T-cell (primary cell): ENCODE measurements at regions not wholly inside any gene's neighbourhood (a gene's known extent, or its start where the extent isn't known, plus 50 kb on each side); places are given as distances from the start of the nearest gene placed in this dataset.

ENCODE experiments used
- ATAC-seq, 4 experiments: fragments of 200-7000 bp in 3 of 4; fragments of 150-1000 bp in 1 of 4; cut with Tn5 transposase; replicated peaks in 1 of 4; 1 replicate in 3 of 4; 2 replicates in 1 of 4; pipeline ENCODE4 v1.10.0; 2021; ENCODE audit warnings: moderate library complexity in 3 of 4, mild to moderate bottlenecking in 2 of 4, moderate number of reproducible peaks in 1 of 4
- CTCF ChIA-PET, 2 donors: fragments of 300-600 bp; sonication (Branson Sonifier 250); formaldehyde crosslinking; loops; one replicate each; lab custom pipeline; 2022; ENCODE audit warnings: antibody characterized with exemption in 2 of 2; lab: Charles Lee
- POLR2A ChIA-PET, 2 donors: fragments of 300-600 bp; sonication (Branson Sonifier 250); formaldehyde crosslinking; loops; one replicate each; lab custom pipeline; 2022; ENCODE audit warnings: antibody characterized with exemption in 2 of 2; lab: Charles Lee
- DNase-seq, 35 experiments: peaks; one replicate each; pipeline versions ENCODE4 v3.0.0 to v3.0.0-alpha.2; 2013 to 2023
- H3K27ac ChIP-seq: one replicate; pipeline ENCODE4 v1.5.1; 2013; ENCODE audit warnings: low read length
- H3K27me3 ChIP-seq, 2 experiments: replicated peaks in 1 of 2; 1 replicate in 1 of 2; 2 replicates in 1 of 2; pipeline versions ENCODE4 v1.6.1 to v1.7.0; 2013; ENCODE audit warnings: low read length in 1 of 2, mixed read lengths in 1 of 2; ENCODE audit not compliant: control insufficient read depth in 2 of 2, insufficient read depth in 2 of 2; ENCODE audit errors: extremely low read depth in 1 of 2
- H3K36me3 ChIP-seq, 2 donors: 1 replicate in 1 of 2; 2 replicates in 1 of 2; pipeline versions ENCODE4 v1.6.1 to v1.7.0; 2013; ENCODE audit warnings: low read length in 1 of 2; ENCODE audit not compliant: control insufficient read depth in 2 of 2, insufficient read depth in 1 of 2; ENCODE audit errors: extremely low read depth in 1 of 2
- H3K4me1 ChIP-seq, 2 experiments: 1 replicate in 1 of 2; 2 replicates in 1 of 2; pipeline versions ENCODE4 v1.6.1 to v1.7.0; 2013; ENCODE audit warnings: low read length in 2 of 2, mixed read lengths in 1 of 2; ENCODE audit not compliant: insufficient read depth in 2 of 2, control insufficient read depth in 1 of 2; ENCODE audit errors: extremely low read depth in 1 of 2
- H3K4me3 ChIP-seq, 2 donors: 1 replicate in 1 of 2; 2 replicates in 1 of 2; pipeline versions ENCODE4 v1.5.1 to v1.7.0; 2013; ENCODE audit warnings: mild to moderate bottlenecking in 2 of 2, low read length in 1 of 2, moderate library complexity in 1 of 2; ENCODE audit not compliant: control insufficient read depth in 1 of 2; ENCODE audit errors: extremely low read depth in 1 of 2
- H3K9me3 ChIP-seq: 2 replicates; pipeline ENCODE4 v1.7.0; 2013
- H3K27ac Mint-ChIP-seq, 2 donors: one replicate each; pipeline ENCODE4 v1.8.0; 2020 to 2021; ENCODE audit warnings: mild to moderate bottlenecking in 2 of 2, mixed read lengths in 2 of 2
- H3K27me3 Mint-ChIP-seq, 2 donors: one replicate each; pipeline ENCODE4 v1.8.0; 2021 to 2022; ENCODE audit warnings: mixed read lengths in 2 of 2
- H3K36me3 Mint-ChIP-seq: one replicate; pipeline ENCODE4 v1.8.0; 2021; ENCODE audit warnings: mixed read lengths
- H3K4me1 Mint-ChIP-seq, 3 donors: one replicate each; pipeline ENCODE4 v1.8.0; 2020 to 2022; ENCODE audit warnings: mixed read lengths in 3 of 3, mild to moderate bottlenecking in 1 of 3
- H3K4me3 Mint-ChIP-seq, 3 donors: one replicate each; pipeline ENCODE4 v1.8.0; 2020 to 2022; ENCODE audit warnings: mild to moderate bottlenecking in 3 of 3, mixed read lengths in 3 of 3, moderate library complexity in 3 of 3
- H3K9me3 Mint-ChIP-seq, 3 donors: one replicate each; pipeline ENCODE4 v1.8.0; 2020 to 2022; ENCODE audit warnings: mixed read lengths in 3 of 3
- WGBS: methylation state at CpG from one replicate; pipeline ENCODE4 v1.1.5; 2013; ENCODE audit warnings: missing lambda C conversion rate; ENCODE audit not compliant: insufficient coverage; 5-methylcytosine and 5-hydroxymethylcytosine counted together

- H3K27me3 Mint-ChIP-seq = peaks cover 0 to 5% of the 10 kb centered on the region in 2 donors
- H3K4me1 Mint-ChIP-seq = no peaks in the 10 kb centered on the region
- WGBS = 81% methylated on average over 3 of the region's 4 CpGs
Measured at GRCh38 chr6:71048320-71049164, 91.7 kb upstream of the B3GAT2 start.

GRCh38 chr6:71049198-71049770, 92.4 kb upstream of the B3GAT2 start:
- no peak for DNase-seq
- no peak overlapping the region for H3K27ac ChIP-seq
- 86% methylated on average over 1 of the region's 3 CpGs for WGBS

More at GRCh38 chr6:71048320-71049164, 91.7 kb upstream of the B3GAT2 start:
- CTCF ChIA-PET = no interaction called here
- no peak overlapping the region for H3K4me3 Mint-ChIP-seq
- H3K36me3 Mint-ChIP-seq = no peaks in the 10 kb centered on the region
- no peaks in the 10 kb centered on the region for H3K36me3 ChIP-seq
- DNase-seq = no peak
- no peak overlapping the region for H3K27ac Mint-ChIP-seq
- no peaks in the 10 kb centered on the region for H3K9me3 ChIP-seq
- H3K9me3 Mint-ChIP-seq = no peaks in the 10 kb centered on the region
- no peak for ATAC-seq
- POLR2A ChIA-PET = no interaction called here
- no peak overlapping the region for H3K4me3 ChIP-seq
- H3K27ac ChIP-seq = no peak overlapping the region
- H3K4me1 ChIP-seq = no peaks in the 10 kb centered on the region
- no peaks in the 10 kb centered on the region for H3K27me3 ChIP-seq

GRCh38 chr6:71053475-71053874, 96.6 kb upstream of the B3GAT2 start:
- no peak for DNase-seq

More at GRCh38 chr6:71049198-71049770, 92.4 kb upstream of the B3GAT2 start:
- Mint-ChIP-seq H3K4me3 (no peak overlapping the region), H3K27ac (no peak overlapping the region), H3K27me3 (peaks cover 0 to 2% of the 10 kb centered on the region in 2 donors), H3K4me1 (no peaks in the 10 kb centered on the region), H3K36me3 (no peaks in the 10 kb centered on the region), H3K9me3 (no peaks in the 10 kb centered on the region)
- Histone ChIP-seq H3K36me3 (no peaks in the 10 kb centered on the region), H3K4me1 (no peaks in the 10 kb centered on the region), H3K27me3 (no peaks in the 10 kb centered on the region), H3K9me3 (no peaks in the 10 kb centered on the region), H3K4me3 (no peak overlapping the region)
- POLR2A ChIA-PET = no interaction called here
- CTCF ChIA-PET = no interaction called here
- no peak for ATAC-seq

GRCh38 chr6:71056656-71057055, 99.8 kb upstream of the B3GAT2 start:
- Histone ChIP-seq H3K4me1 (no peaks in the 10 kb centered on the region), H3K27me3 (no peaks in the 10 kb centered on the region), H3K27ac (no peak overlapping the region), H3K9me3 (no peaks in the 10 kb centered on the region), H3K36me3 (no peaks in the 10 kb centered on the region), H3K4me3 (no peak overlapping the region)
- Mint-ChIP-seq H3K4me1 (no peaks in the 10 kb centered on the region), H3K4me3 (no peak overlapping the region), H3K9me3 (no peaks in the 10 kb centered on the region), H3K27ac (no peak overlapping the region), H3K36me3 (no peaks in the 10 kb centered on the region), H3K27me3 (peaks cover 0 to 6% of the 10 kb centered on the region in 2 donors)
- DNase-seq (no peak), ATAC-seq (no peak)
- CTCF ChIA-PET = no interaction called here
- no CpG with 5 or more reads among the region's 2 CpGs for WGBS
- POLR2A ChIA-PET = no interaction called here

More at GRCh38 chr6:71053475-71053874, 96.6 kb upstream of the B3GAT2 start:
- H3K4me3 ChIP-seq = no peak overlapping the region
- H3K9me3 Mint-ChIP-seq = no peaks in the 10 kb centered on the region
- no peaks in the 10 kb centered on the region for H3K36me3 ChIP-seq
- H3K4me1 ChIP-seq = no peaks in the 10 kb centered on the region
- WGBS = no CpG with 5 or more reads among the region's 4 CpGs
- H3K4me1 Mint-ChIP-seq = no peaks in the 10 kb centered on the region
- H3K27me3 ChIP-seq = no peaks in the 10 kb centered on the region
- ATAC-seq = no peak
- H3K4me3 Mint-ChIP-seq = no peak overlapping the region
- H3K9me3 ChIP-seq = no peaks in the 10 kb centered on the region
- H3K27ac ChIP-seq = no peak overlapping the region
- H3K27ac Mint-ChIP-seq = no peak overlapping the region
- no peaks in the 10 kb centered on the region for H3K36me3 Mint-ChIP-seq
- CTCF ChIA-PET = no interaction called here
- peaks cover 0 to 2% of the 10 kb centered on the region in 2 donors for H3K27me3 Mint-ChIP-seq
- POLR2A ChIA-PET = no interaction called here

- ChIA-PET CTCF (no interaction called here), POLR2A (no interaction called here)
- no peak for ATAC-seq
- Mint-ChIP-seq H3K4me3 (no peak overlapping the region), H3K9me3 (no peaks in the 10 kb centered on the region), H3K27me3 (peaks cover 4 to 10% of the 10 kb centered on the region in 2 donors), H3K27ac (no peak overlapping the region), H3K4me1 (no peaks in the 10 kb centered on the region), H3K36me3 (no peaks in the 10 kb centered on the region)
- no peaks in the 10 kb centered on the region for H3K4me1 ChIP-seq
- H3K4me3 ChIP-seq = no peak overlapping the region
- DNase-seq = no peak
- no peak overlapping the region for H3K27ac ChIP-seq
- H3K27me3 ChIP-seq = no peaks in the 10 kb centered on the region
- WGBS = no CpG with 5 or more reads among the region's 1 CpG
- no peaks in the 10 kb centered on the region for H3K36me3 ChIP-seq
- H3K9me3 ChIP-seq = no peaks in the 10 kb centered on the region
Measured at GRCh38 chr6:71066153-71066552, 109.3 kb upstream of the B3GAT2 start.

GRCh38 chr6:71067816-71068215, 111.0 kb upstream of the B3GAT2 start:
- H3K4me1 Mint-ChIP-seq = no peaks in the 10 kb centered on the region
- ATAC-seq (no peak), DNase-seq (no peak)
- H3K27ac Mint-ChIP-seq = no peak overlapping the region
- no peak overlapping the region for H3K4me3 Mint-ChIP-seq
- H3K27me3 Mint-ChIP-seq = peaks cover 3 to 5% of the 10 kb centered on the region in 2 donors
- 62% methylated on average over 3 of the region's 5 CpGs for WGBS
- no peaks in the 10 kb centered on the region for H3K36me3 Mint-ChIP-seq
- H3K9me3 ChIP-seq = no peaks in the 10 kb centered on the region
- no peaks in the 10 kb centered on the region for H3K36me3 ChIP-seq
- ChIA-PET CTCF (interaction anchor here in 1 of 2 donors (0.5 kb wide), 1 partner anchor 112 kb away, joined by 4 read pairs; no protein-coding TSS in a partner anchor), POLR2A (no interaction called here)
- H3K9me3 Mint-ChIP-seq = no peaks in the 10 kb centered on the region
- H3K27ac ChIP-seq = no peak overlapping the region
- no peak overlapping the region for H3K4me3 ChIP-seq
- H3K27me3 ChIP-seq = no peaks in the 10 kb centered on the region
- no peaks in the 10 kb centered on the region for H3K4me1 ChIP-seq
